Breast epithelium (tissue), 3 donors: ENCODE measurements at regions not wholly inside any gene's neighbourhood (a gene's known extent, or its start where the extent isn't known, plus 50 kb on each side); places are given as distances from the start of the nearest gene placed in this dataset.

Experiments
- POLR2A ChIP-seq: fragments of 450-650 bp; IDR thresholded peaks from one replicate; pipeline ENCODE4 v1.6.1; 2016; ENCODE audit warnings: antibody characterized with exemption, mild to moderate bottlenecking, moderate library complexity
- TF ChIP-seq, protein P1 (sequence below), 3 donors: fragments of 450-650 bp; IDR thresholded peaks; one replicate each; pipeline ENCODE4 v1.5.1; 2016 to 2017; ENCODE audit warnings: antibody characterized with exemption in 3 of 3, mild to moderate bottlenecking in 3 of 3, moderate library complexity in 3 of 3

DNA sequence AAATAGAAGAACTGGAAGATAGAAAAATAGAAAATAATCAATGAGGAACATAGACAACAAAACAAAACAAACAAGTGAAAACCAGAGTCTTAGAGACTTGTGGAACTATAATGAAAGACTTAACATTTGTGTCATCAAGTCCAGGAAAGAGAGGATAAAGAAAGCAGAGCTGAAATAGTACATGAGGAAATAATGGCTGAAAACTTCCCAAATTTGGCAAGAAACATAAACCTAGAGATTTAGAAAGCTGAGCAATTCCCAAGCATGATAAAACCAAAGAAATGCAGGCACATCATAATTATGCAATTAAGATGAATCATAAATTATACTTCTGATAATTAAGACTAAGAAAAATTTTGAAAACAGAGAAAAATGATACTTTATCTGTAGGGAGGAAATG is 614.5 kb downstream of the ETS1 start:
- TF ChIP-seq, protein P1, sequence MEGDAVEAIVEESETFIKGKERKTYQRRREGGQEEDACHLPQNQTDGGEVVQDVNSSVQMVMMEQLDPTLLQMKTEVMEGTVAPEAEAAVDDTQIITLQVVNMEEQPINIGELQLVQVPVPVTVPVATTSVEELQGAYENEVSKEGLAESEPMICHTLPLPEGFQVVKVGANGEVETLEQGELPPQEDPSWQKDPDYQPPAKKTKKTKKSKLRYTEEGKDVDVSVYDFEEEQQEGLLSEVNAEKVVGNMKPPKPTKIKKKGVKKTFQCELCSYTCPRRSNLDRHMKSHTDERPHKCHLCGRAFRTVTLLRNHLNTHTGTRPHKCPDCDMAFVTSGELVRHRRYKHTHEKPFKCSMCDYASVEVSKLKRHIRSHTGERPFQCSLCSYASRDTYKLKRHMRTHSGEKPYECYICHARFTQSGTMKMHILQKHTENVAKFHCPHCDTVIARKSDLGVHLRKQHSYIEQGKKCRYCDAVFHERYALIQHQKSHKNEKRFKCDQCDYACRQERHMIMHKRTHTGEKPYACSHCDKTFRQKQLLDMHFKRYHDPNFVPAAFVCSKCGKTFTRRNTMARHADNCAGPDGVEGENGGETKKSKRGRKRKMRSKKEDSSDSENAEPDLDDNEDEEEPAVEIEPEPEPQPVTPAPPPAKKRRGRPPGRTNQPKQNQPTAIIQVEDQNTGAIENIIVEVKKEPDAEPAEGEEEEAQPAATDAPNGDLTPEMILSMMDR (IDR thresholded peaks at IDR 0.05) = no peak
- no peak for TF ChIP-seq POLR2A
